ENCODE measurements at regions not wholly inside any gene's neighbourhood (a gene's known extent, or its start where the extent isn't known, plus 50 kb on each side); places are given as distances from the start of the nearest gene placed in this dataset.

GRCh38 chr17:21524211-21524591 lies 148.0 kb downstream of the KCNJ12 start:
- H4K91ac ChIP-seq (replicated peaks; ENCODE audit: insufficient read length, low read length): no peak overlapping the region
- no peak overlapping the region for H4K8ac ChIP-seq (ENCODE audit: extremely low read depth, insufficient read depth, low read length)
- H3K4me1 ChIP-seq (replicated peaks in 1 of 4; ENCODE audit: control insufficient read depth in 3 of 4, insufficient read depth in 4 of 4, low read length in 3 of 4): no peaks in the 10 kb centered on the region; a peak in 1 of 7 replicates
- DNase-seq (ENCODE audit: low read depth in 1 of 2, low spot score in 2 of 2): peak in 1 of 2 experiments; percentile 8
- CTCF ChIA-PET (ENCODE audit: partially characterized antibody): interaction anchor here (1.3 kb wide), 1 partner anchor 12 kb away, joined by 3 read pairs; no protein-coding TSS in a partner anchor
- no peak overlapping the region for H2BK5ac ChIP-seq (ENCODE audit: low read depth, low read length)
- no peaks in the 10 kb centered on the region for H3K23me2 ChIP-seq (ENCODE audit: low read depth, low read length)
- no peak overlapping the region for H3K23ac ChIP-seq (ENCODE audit: insufficient read length)
- no peak overlapping the region for H2BK15ac ChIP-seq (ENCODE audit: low read length)
- TF ChIP-seq CBX8 (IDR thresholded peaks at IDR 0.05; ENCODE audit: borderline replicate concordance, low read depth, low read length): no peak
- TF ChIP-seq CREB1 (IDR thresholded peaks at IDR 0.05): no peak
- no peak for TF ChIP-seq FOSL1 (IDR thresholded peaks at IDR 0.05; ENCODE audit: insufficient read depth, low read depth, low read length)
- TF ChIP-seq YY1 (IDR thresholded peaks at IDR 0.05; ENCODE audit: low read depth, low read length): no peak
- TF ChIP-seq RXRA (IDR thresholded peaks at IDR 0.05; ENCODE audit: insufficient read depth, low read depth, low read length): no peak
- TF ChIP-seq ATF3 (IDR thresholded peaks at IDR 0.05; ENCODE audit: insufficient read depth, low read depth, low read length): no peak
- no peak for TF ChIP-seq JUN (IDR thresholded peaks at IDR 0.05; ENCODE audit: low read depth, low read length)
- H4K20me1 ChIP-seq (replicated peaks in 1 of 2; ENCODE audit: control insufficient read depth in 1 of 2, insufficient read depth in 2 of 2, low read length in 2 of 2): no peaks in the 10 kb centered on the region
- H2AK5ac ChIP-seq (ENCODE audit: low read depth, low read length): no peak overlapping the region
- H3K56ac ChIP-seq (replicated peaks; ENCODE audit: insufficient read length, low read depth, low read length): no peak overlapping the region
- no peak overlapping the region for H4K5ac ChIP-seq (ENCODE audit: insufficient read length, low read depth, low read length)
- peaks cover 29 to 69% of the 10 kb centered on the region in 2 experiments for H3K9me3 ChIP-seq (ENCODE audit: insufficient read depth in 2 of 2, low read depth in 1 of 2, low read length in 1 of 2)
- H3K4me2 ChIP-seq (ENCODE audit: insufficient read depth in 1 of 2, low read depth in 2 of 2, low read length in 2 of 2): no peak overlapping the region
- no peak overlapping the region for H3K4ac ChIP-seq (replicated peaks; ENCODE audit: insufficient read length, low read depth, low read length)
- no peak overlapping the region for H3K9ac ChIP-seq (replicated peaks in 1 of 4; ENCODE audit: extremely low read depth in 1 of 4, low read depth in 3 of 4, low read length in 3 of 4)
- no peak overlapping the region for H2BK120ac ChIP-seq (replicated peaks; ENCODE audit: low read depth, low read length)
- no peak overlapping the region for H2BK20ac ChIP-seq (ENCODE audit: low read length)
- no peak for FAIRE-seq
- H3K27ac ChIP-seq (ENCODE audit: low read depth, low read length): no peak overlapping the region
- H3K36me3 ChIP-seq (ENCODE audit: control insufficient read depth in 2 of 4, insufficient read depth in 4 of 4, low read length in 3 of 4): no peaks in the 10 kb centered on the region
- H3K18ac ChIP-seq (ENCODE audit: extremely low read depth, low read length): no peak overlapping the region
- no peaks in the 10 kb centered on the region for H3K27me3 ChIP-seq (replicated peaks in 1 of 4; ENCODE audit: control insufficient read depth in 3 of 4, extremely low read depth in 1 of 4, insufficient read depth in 3 of 4, low read length in 3 of 4)
- H3K79me1 ChIP-seq (ENCODE audit: low read depth, low read length): no peaks in the 10 kb centered on the region
- no peak overlapping the region for H2AFZ ChIP-seq (ENCODE audit: low read length)
- 77% methylated on average over 12 of the region's 12 CpGs; no CpG with 5 or more reads in 1 of the 2 experiments for WGBS, 2 experiments (ENCODE audit: extremely low coverage in 1 of 2, insufficient coverage in 1 of 2, insufficient read length in 1 of 2, insufficient replicate concordance in 2 of 2, low coverage in 1 of 2, low lambda C conversion rate in 2 of 2, missing lambda C conversion rate in 1 of 2)
- POLR2A ChIA-PET (ENCODE audit: partially characterized antibody): no interaction called here
- no peak overlapping the region for H3K14ac ChIP-seq (ENCODE audit: insufficient read length)
- no peak overlapping the region for H3K4me3 ChIP-seq (ENCODE audit: extremely low read depth in 1 of 4, insufficient read depth in 2 of 4, low read depth in 3 of 4, low read length in 4 of 4)
- no peaks in the 10 kb centered on the region for H3K79me2 ChIP-seq (ENCODE audit: control insufficient read depth in 1 of 2, insufficient read depth in 2 of 2, low read length in 2 of 2)
- H2BK12ac ChIP-seq (ENCODE audit: low read depth, low read length): no peak overlapping the region
